ENCODE measurements at regions not wholly inside any gene's neighbourhood (a gene's known extent, or its start where the extent isn't known, plus 50 kb on each side); places are given as distances from the start of the nearest gene placed in this dataset.

DNA sequence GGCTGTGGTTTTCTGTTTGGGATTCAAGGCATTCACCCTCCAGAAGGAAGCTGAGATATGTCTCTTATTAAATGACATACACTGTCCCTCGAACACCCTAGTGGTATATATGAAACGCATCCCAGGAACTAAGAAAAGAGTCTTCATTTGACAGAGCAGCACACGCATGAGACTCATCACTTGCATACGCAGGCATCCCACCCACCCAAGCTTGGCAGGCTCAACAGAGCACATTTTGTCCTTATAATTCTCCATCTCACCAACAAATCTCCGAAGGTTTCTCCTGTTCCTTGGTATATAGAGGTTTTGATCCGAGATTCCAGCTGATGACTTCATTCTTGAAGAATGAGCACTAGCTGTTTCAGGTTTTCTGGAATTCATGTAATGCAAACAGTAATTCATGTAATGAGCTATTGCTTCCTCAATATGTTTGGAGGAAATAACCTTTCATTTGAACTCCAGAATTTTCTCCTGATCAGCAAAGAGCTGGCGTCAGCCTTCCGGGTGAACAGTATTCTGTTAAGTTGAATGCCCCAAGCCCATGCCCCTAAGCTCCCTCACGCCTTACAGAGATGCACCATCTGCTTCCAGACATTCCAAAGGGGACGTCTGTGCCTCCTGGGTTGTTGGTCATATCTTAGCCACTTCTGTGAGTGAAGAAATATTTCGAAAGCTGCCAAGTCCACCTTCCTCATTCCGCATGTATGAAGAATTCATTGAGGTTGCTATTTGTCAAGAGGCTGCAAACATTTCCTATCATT lies 66.0 kb upstream of the CDH4 start:
- H3K4me3 ChIP-seq (ENCODE audit: low read depth, low read length) = no peak overlapping the region
- TF ChIP-seq, protein P1, sequence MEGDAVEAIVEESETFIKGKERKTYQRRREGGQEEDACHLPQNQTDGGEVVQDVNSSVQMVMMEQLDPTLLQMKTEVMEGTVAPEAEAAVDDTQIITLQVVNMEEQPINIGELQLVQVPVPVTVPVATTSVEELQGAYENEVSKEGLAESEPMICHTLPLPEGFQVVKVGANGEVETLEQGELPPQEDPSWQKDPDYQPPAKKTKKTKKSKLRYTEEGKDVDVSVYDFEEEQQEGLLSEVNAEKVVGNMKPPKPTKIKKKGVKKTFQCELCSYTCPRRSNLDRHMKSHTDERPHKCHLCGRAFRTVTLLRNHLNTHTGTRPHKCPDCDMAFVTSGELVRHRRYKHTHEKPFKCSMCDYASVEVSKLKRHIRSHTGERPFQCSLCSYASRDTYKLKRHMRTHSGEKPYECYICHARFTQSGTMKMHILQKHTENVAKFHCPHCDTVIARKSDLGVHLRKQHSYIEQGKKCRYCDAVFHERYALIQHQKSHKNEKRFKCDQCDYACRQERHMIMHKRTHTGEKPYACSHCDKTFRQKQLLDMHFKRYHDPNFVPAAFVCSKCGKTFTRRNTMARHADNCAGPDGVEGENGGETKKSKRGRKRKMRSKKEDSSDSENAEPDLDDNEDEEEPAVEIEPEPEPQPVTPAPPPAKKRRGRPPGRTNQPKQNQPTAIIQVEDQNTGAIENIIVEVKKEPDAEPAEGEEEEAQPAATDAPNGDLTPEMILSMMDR (IDR thresholded peaks at IDR 0.05; ENCODE audit: low read depth, low read length) = no peak
- peak; percentile 94 for DNase-seq (ENCODE audit: low read depth, low spot score)
- in situ Hi-C loops (cut with HindIII; ENCODE audit: low sequenced_read_pairs) = no loop called here

DNA sequence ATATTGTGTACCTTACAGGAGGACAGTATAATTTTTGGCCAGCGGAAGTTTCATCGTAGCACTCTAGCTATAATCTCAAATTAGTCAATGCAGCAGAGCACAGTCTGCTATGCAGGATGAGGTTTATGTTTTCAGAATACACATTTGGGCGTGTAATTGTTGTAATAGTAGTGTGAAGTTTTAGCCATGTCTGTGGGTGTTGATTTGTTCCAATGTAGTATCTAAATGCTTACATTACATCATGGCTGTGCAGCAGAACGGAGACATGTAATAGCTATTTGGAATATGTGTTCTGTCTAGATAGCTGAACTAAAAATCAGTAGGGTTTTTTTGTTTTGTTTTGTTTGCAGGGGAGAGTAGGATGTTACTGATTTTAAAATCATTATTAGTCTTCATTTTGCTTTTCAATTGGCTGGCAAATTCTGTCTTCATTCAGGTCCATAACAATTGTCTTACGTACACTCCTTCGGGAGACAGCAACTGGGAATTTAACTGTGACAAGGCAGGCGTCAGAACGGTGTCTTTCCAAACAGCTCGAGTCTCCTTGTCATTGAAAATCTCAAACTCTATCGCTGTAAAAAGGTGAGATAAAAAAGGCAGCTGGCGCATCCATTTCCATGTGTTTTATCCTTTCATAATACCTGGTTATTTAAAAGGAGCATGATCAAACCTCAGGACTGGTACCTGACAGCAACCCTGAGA lies 65.1 kb upstream of the CDH4 start:
- no peak overlapping the region for H3K4me3 ChIP-seq (ENCODE audit: low read depth, low read length)
- TF ChIP-seq, protein P1 (IDR thresholded peaks at IDR 0.05; ENCODE audit: low read depth, low read length) = no peak
- no peak for DNase-seq (ENCODE audit: low read depth, low spot score)
- in situ Hi-C loops (cut with HindIII; ENCODE audit: low sequenced_read_pairs) = no loop called here

DNA sequence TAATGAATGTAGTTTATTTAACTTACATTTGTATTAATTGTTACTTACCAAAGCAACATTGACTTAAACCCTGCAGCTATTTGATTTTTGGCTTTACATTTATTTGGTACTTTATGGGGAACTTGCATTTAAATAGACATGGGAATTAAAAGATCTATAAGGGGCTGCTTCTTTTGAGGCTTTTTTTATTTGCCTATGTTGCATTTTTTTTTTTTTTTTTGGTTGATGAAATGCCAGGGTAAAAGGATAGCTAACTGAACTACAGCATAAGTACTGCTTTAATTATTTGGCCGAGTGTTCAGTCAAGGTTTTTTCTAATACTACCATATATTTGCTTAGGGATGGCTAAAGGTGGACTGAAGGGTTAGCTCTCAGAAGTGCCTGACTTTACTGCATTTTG lies 62.5 kb upstream of the CDH4 start:
- no peak for DNase-seq (ENCODE audit: low read depth, low spot score)
- TF ChIP-seq, protein P1 (IDR thresholded peaks at IDR 0.05; ENCODE audit: low read depth, low read length) = no peak
- no peak overlapping the region for H3K4me3 ChIP-seq (ENCODE audit: low read depth, low read length)
- in situ Hi-C loops (cut with HindIII; ENCODE audit: low sequenced_read_pairs) = no loop called here

DNA sequence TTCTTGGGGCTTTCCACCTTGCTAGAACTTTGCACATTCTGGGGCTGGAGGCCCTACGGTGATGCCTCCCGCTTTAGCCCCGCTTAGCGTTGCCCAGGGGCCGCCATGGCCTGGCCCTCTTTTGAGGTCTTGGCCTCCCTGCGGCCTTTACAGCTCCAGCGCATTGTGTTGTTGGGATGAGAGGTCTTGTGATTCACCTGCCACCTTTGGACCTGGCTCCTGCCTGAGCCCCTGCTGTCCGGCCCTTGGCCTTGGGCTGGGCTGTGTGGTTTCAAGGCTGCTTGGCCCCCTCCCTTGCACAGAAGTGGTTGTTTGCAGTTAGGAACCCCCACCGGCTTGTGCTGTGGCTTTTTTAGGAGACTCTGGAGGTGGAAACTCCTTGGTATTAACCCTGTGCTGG lies 61.0 kb upstream of the CDH4 start:
- TF ChIP-seq, protein P1 (IDR thresholded peaks at IDR 0.05; ENCODE audit: low read depth, low read length) = no peak
- in situ Hi-C loops (cut with HindIII; ENCODE audit: low sequenced_read_pairs) = no loop called here
- no peak for DNase-seq (ENCODE audit: low read depth, low spot score)
- H3K4me3 ChIP-seq (ENCODE audit: low read depth, low read length) = no peak overlapping the region

DNA sequence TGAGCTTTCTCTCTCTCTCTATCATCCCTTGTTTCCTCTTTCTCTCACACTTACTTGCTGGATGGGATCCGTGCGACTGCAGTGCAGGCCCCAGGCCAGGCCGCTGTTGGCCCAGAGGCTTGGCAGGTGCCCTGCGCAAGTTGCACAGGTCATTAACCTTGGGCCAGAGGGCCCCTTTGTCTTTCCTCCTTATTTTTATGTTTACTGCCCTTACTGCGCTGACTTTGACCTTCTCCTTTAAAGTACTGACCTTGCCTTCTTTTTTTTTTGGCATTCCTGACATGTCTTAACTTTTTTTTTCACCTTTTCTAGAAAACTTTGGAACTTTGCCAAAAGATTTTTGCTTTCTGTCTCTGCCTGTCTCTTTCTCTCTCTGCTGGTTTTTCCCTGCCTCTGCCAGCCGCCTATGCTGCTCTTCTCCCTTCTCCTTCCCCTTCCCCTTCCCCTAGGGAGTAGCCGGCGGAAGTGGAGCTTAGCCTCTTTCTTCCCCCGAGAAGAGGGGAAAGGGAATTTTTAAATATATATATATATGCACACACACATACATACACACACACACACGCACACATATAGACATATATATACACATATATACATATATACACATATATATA lies 59.6 kb upstream of the CDH4 start:
- DNase-seq (ENCODE audit: low read depth, low spot score) = no peak
- no peak overlapping the region for H3K4me3 ChIP-seq (ENCODE audit: low read depth, low read length)
- in situ Hi-C loops (cut with HindIII; ENCODE audit: low sequenced_read_pairs) = no loop called here
- TF ChIP-seq, protein P1 (IDR thresholded peaks at IDR 0.05; ENCODE audit: low read depth, low read length) = no peak

DNA sequence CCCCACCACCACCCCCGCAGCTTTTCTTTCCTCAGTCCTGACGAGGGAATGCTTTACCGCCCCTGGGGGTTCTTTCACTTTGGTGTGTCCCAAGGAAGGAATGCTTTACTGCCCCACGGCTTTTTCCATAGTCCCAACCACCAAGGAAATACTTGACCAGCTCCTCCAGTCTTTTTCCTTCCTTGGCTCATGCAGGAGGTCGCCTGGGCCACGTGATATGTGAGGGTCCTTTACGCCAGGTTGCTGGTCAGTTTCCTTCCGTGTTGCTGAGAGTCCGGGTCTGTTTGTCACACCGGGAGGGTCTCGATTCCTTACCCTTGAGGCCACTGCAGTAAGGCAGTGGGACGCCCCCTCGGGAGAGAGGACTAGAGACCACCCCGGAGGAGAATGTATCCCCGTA lies 58.9 kb upstream of the CDH4 start:
- H3K4me3 ChIP-seq (ENCODE audit: low read depth, low read length) = no peak overlapping the region
- no peak for DNase-seq (ENCODE audit: low read depth, low spot score)
- in situ Hi-C loops (cut with HindIII; ENCODE audit: low sequenced_read_pairs) = no loop called here
- TF ChIP-seq, protein P1 (IDR thresholded peaks at IDR 0.05; ENCODE audit: low read depth, low read length) = no peak
